GM21717 (cell line): ENCODE measurements at regions not wholly inside any gene's neighbourhood (a gene's known extent, or its start where the extent isn't known, plus 50 kb on each side); places are given as distances from the start of the nearest gene placed in this dataset.

ENCODE experiments used
- ATAC-seq: cut with Tn5 transposase; IDR thresholded peaks from one replicate; pipeline ENCODE4 v1.9.1; 2021; ENCODE audit warnings: mild to moderate bottlenecking, moderate library complexity; ENCODE audit not compliant: unreplicated experiment

DNA sequence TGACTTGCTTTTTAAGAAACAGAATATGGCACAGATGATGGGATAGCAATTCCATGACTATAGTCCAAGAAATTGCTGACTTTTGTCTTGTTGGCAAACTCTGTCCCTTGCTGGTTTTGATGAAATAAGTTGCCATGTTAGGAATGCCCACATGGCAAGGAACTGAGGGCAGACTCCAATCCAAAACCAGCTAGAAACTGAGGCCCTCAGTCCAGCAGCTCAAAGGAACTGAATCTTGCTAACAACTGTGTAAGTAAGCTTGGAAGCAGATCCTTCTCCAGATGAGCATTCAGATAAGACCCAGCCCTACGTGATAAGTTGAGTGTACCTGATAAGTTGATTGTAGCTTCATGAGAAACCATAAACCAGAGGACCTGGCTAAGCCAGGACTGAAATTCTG, 64.3 kb upstream of the BMPER start:
- no peak for ATAC-seq

DNA sequence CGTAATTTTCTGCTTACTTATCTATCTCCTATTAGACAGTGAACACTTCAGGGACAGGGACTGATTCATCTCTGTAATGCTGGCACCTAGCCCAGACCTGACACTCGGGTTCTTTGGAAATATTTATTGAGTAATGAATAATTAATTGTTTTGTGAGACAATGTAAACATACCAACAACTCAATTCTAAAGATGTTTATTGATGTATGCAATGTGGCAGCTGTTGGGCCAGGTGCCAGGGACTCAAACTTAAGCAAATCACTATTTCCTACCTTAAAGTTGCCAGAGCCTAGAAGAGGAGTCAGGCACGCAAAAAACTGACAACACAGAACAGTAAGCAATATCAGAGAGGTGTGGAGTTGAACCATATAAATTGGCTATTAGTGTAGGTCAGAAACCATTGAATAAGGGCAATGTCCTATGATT, 63.6 kb upstream of the BMPER start:
- ATAC-seq, result no peak

DNA sequence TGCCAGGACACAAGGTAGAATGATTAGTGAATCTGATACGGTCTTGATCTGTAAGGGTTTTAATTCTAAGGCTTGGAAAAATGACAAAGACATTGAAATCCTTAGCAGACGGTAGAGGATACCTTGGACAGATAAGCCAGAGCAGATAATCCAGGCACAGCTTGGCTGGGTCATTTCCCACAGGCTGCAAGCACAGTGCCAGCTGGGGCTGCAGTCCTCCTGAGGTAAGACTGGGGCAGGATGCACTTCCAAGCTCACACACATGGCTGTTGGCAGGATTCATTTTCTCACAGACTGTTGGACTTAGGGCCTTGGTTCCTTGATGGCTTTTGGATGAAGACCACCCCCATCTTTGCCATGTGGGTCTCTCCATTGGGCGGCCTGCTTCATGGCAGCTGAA, 63.2 kb upstream of the BMPER start:
- ATAC-seq, result no peak

DNA sequence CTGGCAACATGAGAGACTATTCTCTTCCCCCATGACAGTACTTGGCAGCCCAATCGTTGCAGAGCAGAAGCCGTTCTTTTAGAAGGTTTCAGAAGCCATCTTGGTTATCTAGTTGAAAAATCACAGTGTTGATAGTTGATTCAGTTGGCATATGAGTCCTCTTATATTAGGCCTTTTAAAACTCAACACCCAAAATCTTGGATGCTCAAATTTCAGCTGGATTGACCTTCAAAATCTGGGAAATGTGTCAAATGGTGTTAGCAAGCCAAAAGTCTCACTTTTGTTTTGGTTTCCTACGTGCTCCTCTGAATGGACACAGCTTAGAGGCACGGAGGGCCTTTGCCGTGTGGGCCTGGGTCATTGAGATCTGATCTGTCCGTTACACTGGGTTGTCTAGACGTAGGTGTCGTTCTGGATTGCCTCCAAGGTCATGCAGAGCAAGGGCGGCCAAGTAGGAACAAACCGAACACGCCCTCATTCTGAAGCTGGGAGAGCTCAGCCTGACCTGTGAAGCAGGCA, 59.3 kb upstream of the BMPER start:
- ATAC-seq, result no peak

DNA sequence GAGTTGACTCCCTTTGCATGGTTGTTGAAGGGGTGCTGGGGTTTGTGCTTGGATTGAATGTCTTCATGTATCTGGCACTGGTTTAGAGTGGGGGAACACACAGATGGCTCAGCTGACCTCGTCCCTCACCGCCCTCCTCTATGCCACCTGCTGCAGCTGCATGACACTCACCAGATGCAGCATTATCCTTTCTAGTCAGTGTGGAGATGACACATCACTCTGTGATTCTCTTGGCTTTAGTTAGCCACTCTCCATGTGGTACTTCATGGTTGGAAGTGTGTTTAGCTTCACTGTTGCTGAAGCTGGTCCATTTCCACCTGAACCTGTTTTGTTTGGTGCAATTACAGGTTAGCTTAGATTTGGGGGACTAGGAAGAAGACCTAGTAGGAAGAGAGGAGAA, 56.3 kb upstream of the BMPER start:
- ATAC-seq, result no peak

DNA sequence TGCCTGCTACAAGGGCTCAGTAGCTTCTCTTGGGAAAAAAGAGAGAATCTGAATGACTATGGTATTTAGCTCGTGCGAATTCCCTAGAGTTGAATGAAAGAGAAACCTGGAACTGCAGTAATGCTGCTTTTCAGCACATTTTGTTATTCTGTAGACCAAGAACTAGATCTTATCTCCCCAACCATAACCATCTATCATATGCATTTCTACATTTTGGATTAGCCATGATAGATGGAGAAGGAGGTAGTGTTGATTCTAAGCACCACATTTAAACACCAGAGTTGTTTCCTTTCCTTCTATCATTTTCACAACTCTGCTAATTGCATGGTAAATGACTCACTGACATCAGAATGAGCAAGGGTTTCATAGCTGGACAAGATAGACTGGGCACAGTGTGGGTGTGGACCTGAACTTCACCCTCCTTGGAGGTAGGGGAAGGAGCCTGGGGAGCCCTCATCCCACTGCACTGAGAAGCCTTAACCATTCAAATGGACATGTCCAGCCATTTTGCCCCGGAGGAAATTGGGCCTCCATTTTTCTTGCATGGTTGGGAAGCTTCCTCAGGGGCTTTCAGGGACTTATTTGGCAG, 55.3 kb upstream of the BMPER start:
- ATAC-seq, result no peak

DNA sequence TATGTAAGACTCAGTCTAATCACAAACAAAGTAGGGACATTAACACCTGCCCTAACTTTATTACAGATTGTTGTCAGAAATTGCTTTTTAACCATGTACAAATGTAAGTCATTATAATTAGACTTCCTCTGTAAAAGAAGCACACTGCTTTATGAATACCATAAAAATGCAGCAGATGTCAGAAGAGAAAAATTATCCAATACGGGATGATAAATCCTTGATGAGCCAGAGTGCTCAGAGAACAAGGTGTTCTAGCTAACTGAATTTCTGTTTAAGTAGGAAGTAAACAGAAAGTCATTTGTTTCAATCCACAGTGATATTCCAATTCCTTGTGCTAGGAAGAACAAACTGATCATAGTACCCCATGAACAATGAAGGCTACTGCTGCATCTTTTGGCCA, 54.6 kb upstream of the BMPER start:
- ATAC-seq, result no peak

DNA sequence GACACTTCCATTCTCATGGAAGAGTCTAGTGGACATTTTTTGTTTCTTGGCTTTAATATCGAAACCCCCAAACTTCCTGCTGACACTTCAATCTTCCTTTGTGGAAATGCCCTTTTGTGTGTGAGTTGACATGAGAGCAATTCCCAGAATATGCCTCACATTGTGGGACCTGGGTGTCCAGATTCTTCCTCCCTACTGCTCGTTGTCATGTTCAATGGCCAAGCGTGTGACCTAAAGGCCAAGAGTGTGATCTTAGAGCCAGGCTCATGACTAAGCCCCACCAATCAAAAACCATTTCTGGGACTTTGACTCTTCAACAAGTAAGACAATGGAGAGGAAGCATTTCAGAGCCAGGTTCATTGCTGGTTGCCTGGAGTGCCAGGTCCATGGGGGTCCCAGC, 52.5 kb upstream of the BMPER start:
- no peak for ATAC-seq

DNA sequence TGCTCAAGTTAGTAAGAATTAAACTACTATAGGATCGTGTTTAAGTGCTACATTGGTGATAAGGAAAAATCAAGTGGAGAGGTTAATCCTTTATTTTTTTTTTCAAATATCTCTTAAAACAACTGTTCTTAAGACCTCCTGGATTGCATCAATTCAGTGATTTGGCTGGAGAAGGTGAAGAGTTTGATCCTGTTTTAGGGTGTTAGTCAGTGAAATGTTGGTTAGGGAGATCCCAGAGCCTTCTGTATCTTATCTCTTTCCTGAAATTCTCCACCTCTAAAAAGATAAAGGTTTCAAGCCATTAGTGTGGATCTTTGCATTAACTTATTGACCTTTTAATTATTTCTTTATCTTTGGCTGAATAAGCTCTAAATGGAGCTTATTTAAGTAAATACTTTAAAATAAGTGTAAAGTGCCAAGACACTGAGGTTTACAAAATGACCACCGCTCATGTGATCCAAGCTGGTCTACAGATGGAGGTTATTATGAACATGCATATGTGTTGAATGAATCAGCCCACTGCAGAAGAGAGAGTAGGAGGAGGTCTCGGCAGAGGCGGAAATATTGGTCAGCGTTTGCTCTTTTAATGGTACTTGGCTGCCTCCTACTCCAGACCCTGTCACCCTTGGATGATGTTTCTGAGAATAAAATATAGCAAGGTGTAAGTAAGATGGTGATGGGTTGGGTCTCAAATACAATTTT, 51.8 kb upstream of the BMPER start:
- ATAC-seq, result no peak

DNA sequence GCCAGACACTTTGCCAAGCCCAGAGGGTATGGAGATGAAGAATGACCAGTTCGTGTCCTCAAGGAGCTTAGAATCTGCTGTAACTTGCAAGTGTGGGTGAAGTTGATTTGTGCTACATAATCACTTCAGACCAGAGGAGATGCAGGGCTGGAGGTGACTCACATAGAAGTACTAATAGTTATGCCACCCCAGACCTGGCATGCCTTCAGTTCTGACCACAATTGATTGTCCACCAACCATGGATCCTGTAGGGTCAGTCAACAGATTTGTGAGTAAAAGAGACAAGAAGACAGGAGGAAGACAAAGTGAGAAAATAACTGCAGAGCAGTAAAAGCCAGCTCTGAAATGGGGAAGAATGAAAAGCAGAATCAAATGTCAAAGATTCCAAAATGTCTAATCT, 51.2 kb upstream of the BMPER start:
- ATAC-seq, result no peak

DNA sequence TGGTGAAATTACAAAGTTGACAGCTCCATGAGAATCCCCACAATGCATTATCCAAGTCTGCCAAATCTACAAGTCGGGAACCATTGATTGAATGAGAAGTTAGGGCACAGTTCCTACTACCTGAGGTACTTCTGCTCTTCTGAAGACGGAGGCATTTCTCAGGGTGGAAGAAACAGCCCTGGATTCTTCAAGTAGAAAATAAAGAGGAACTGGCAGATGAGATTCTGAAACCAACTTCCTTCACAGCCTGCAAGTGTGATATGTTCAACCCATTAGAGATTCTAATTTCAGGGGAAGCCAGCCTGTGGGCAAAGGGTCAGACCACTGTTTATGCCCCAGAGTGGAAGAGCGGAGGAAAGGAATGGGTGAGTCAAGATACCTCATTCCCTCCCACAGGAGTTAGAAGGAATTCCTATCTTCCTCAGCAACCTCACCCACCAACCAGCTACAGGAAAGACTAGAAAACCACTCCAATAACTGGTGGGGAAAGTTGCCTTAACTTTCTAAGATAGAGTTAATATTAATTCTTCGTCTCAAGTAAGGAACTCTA, 50.5 kb upstream of the BMPER start:
- no peak for ATAC-seq
